NOMO-1 (cell line): ENCODE measurements at regions not wholly inside any gene's neighbourhood (a gene's known extent, or its start where the extent isn't known, plus 50 kb on each side); places are given as distances from the start of the nearest gene placed in this dataset.

ENCODE experiments used
- DNase-seq, 2 experiments: peaks; one replicate each; lab custom pipeline; 2025; ENCODE audit not compliant: unreplicated experiment in 2 of 2; lab: John Stamatoyannopoulos, UW

- no peak for DNase-seq
Observed at GRCh38 chr11:39149214-39149613, 2310.2 kb downstream of the LRRC4C start.

GRCh38 chr11:39145346-39145745 is 2314.1 kb downstream of the LRRC4C start:
- no peak for DNase-seq

GRCh38 chr11:39144351-39145130 is 2314.9 kb downstream of the LRRC4C start:
- DNase-seq: no peak

GRCh38 chr11:39139581-39139980 is 2319.9 kb downstream of the LRRC4C start:
- no peak for DNase-seq

GRCh38 chr11:39120890-39121289 is 2338.6 kb downstream of the LRRC4C start:
- no peak for DNase-seq

- DNase-seq: no peak
Observed at GRCh38 chr11:39113606-39114005, 2345.8 kb downstream of the LRRC4C start.

GRCh38 chr11:39102236-39102635 is 2357.2 kb downstream of the LRRC4C start:
- DNase-seq: no peak

GRCh38 chr11:39078465-39078864 is 2381.0 kb downstream of the LRRC4C start:
- no peak for DNase-seq

- no peak for DNase-seq
Observed at GRCh38 chr11:39037611-39038010, 2421.8 kb downstream of the LRRC4C start.

- DNase-seq: no peak
Observed at GRCh38 chr11:39036021-39036420, 2423.4 kb downstream of the LRRC4C start.

- DNase-seq: no peak
Observed at GRCh38 chr11:39021539-39021938, 2423.5 kb upstream of the RAG2 start.

GRCh38 chr11:39011797-39012196 is 2413.8 kb upstream of the RAG2 start:
- DNase-seq: no peak

- no peak for DNase-seq
Observed at GRCh38 chr11:38990841-38991240, 2392.8 kb upstream of the RAG2 start.

- no peak for DNase-seq
Observed at GRCh38 chr11:38990139-38990538, 2392.1 kb upstream of the RAG2 start.

- no peak for DNase-seq
Observed at GRCh38 chr11:38988908-38989307, 2390.9 kb upstream of the RAG2 start.

- DNase-seq: no peak
Observed at GRCh38 chr11:38972220-38972619, 2374.2 kb upstream of the RAG2 start.

- DNase-seq: no peak
Observed at GRCh38 chr11:38971141-38971540, 2373.1 kb upstream of the RAG2 start.

- no peak for DNase-seq
Observed at GRCh38 chr11:38968951-38969350, 2370.9 kb upstream of the RAG2 start.

GRCh38 chr11:38952698-38953097 is 2354.7 kb upstream of the RAG2 start:
- DNase-seq: no peak

GRCh38 chr11:38950867-38951266 is 2352.8 kb upstream of the RAG2 start:
- DNase-seq: no peak

- DNase-seq: no peak
Observed at GRCh38 chr11:38948392-38948791, 2350.4 kb upstream of the RAG2 start.

GRCh38 chr11:38937709-38938108 is 2339.7 kb upstream of the RAG2 start:
- DNase-seq: no peak

GRCh38 chr11:38935941-38936340 is 2337.9 kb upstream of the RAG2 start:
- DNase-seq: no peak
